NK-92 treated with Interleukin-12 subunit alpha and Interleukin-12 subunit beta, amount 100 ng/mL, for 24 hours (cell line): ENCODE measurements at regions not wholly inside any gene's neighbourhood (a gene's known extent, or its start where the extent isn't known, plus 50 kb on each side); places are given as distances from the start of the nearest gene placed in this dataset.

Experiments
- DNase-seq: peaks from one replicate; lab custom pipeline; 2025; lab: John Stamatoyannopoulos, UW

DNA sequence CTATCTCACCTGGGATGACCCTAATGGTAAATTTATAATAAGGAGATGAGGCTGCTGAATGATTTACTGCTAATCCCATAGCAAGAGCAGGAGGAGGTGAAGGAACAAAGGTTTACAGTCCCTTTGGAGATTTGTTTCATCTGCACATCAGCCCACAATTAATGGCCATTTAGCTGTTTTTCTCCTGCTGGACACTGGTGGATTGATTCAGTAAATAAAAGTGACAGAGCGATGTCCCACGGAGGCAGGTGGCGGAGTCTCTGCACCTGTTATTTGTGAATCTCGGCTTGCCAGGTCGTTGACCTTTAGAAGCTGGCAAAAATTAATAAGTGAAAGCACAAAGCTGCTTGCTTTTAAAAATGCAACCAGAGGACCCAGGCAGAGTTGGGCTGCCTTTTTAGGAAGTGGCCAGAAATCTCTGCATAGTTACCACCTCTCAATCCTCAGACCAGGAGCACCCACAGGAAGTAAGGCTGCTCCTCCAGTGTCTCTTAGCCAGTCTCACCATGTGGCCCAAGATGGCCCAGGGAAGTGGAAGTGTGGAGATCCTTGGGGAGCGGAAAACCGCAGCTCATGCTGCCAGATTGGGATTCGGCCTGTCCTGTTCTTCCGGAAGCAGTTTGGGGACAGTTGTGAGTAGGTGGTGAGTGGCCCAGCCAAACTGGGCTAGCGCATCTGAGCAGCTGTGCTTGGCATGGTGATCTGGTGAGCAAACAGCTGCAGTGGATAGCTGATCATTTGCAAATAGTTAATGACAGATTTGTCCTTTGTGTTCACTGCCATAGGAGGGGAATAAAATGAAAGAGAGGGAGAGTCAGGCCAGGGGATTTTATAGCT is 1005.7 kb upstream of the PIK3C3 start:
- no peak for DNase-seq

DNA sequence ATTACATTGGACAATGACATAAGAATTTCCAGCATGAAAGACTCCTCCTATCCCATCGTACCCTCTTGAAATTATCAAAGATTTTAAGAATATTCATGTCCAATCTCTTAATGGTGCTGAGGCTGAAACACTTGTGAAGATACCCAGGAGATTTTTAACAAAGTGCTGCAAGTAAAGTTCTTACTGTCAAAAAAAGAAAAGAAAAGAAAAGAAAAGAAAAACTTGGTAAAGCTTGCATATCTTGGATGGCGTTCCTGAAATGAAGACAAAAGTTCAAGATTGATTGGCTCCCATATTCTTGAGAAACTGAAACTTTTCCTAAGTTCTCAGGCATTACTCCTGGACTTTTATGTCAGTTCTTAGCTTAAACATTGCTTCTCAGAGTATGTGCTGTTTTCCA is 1010.5 kb upstream of the PIK3C3 start:
- DNase-seq, result no peak

DNA sequence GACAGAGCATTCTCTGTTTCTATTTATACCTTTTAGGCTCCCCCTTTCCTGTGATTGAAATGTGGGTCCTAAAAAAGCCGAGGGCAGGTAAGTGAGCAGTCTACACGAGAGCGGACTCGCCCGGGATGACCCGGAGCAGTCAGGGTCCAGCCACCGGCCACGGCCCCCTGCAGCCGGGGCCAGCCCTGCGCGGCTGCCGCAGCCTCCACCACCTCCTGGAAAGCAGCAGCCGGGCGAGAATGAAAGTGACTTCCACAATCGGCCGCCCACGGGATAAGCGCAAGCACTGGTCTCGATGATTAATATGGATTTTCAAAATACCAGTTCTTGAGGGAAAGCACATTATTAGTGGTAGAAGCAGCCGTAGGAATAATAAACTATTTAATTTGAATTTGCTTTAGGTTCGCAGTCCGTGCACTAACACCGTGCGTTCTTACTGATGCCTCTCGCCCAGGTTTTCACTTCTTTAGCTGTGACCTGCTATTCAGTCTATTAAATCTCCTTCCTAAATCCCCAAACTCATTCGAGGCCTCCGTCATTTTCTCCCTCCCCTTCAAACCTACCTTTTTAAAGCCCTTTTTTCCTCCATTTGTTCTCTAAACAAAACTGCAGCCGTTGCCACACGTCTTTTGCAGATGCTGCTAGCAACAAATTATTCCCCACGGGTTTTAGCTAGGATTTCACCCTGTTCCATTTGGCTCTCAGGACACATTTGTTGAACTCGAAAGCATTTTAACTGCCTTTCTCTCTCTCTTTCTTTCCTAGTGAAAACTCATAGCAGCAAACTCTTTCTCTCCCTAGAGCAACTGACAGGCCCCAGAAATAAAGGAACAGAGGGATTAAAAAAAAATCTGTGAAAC is 1015.1 kb upstream of the PIK3C3 start:
- DNase-seq, result no peak

DNA sequence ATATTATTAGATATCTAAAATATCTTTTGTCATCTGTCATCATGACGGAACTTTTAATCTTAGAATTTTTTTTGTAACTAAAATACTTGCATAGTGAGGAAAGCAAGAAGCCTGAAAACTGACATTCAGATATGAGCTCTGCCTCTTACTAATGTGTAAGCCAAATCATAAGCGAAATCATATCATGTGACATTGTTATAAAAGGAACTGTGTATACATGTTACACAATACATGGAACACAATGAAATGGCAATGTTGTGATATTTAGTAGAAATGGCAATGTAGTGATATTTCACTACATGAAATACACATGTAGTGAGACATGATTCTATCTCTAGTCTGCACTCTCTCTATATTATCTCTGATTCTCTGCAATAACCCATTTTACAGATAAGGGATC is 1016.4 kb upstream of the PIK3C3 start:
- no peak for DNase-seq

DNA sequence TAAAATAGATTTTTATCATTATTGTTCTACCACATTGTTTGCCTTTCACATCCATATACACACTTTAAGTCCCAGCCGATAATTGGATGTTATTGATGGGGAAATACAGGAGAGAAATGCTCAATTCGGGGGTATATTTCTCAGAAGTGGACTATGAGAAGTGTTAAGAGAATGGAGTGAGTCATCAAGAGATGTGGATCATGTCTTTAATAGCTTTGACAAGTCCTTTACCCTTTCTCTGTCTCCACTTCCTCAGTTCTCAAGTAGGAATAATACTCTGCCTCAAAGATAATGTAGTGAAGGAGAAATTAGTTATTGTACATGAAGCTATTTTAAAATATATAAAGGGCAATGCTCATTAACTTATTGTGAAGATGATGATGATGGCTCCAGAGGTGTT is 1017.6 kb upstream of the PIK3C3 start:
- DNase-seq, result no peak

DNA sequence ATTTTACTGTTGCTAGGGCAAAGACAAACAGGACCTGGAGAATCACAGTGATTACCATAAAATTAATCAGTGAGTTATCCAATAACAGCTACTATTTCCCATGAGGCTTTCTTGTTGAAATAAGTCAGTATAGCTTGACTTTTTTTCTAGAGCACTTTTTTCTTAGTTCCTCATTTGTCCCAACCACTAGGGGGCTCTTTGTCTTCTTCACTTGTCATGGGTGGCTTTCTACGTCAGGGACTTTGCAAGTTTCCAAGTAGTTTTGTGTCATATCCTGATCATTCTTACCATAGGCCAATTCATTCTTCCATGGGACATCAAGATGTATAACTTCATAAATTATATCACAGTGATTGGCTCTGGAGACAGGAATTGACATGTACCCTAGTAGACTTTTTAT is 1019.6 kb upstream of the PIK3C3 start:
- DNase-seq, result no peak

DNA sequence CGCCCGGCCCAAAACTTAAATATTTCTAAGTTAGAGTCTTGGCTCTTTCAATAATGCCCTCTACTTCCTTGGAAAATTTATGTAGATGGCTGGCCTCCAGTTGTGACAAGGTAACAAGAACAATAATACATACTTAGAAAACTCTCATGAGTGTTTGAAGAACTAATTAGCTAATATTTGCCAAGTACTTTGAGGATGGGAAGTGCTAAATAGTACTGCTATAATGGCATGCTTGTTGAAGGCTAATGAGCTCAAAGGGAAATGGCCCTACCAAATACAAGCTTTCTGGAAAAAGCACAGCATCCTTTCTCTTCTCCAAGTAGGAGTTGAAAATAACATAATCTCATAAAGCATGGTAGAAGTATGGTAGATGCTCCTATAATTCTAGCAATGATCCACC is 1022.2 kb upstream of the PIK3C3 start:
- no peak for DNase-seq

DNA sequence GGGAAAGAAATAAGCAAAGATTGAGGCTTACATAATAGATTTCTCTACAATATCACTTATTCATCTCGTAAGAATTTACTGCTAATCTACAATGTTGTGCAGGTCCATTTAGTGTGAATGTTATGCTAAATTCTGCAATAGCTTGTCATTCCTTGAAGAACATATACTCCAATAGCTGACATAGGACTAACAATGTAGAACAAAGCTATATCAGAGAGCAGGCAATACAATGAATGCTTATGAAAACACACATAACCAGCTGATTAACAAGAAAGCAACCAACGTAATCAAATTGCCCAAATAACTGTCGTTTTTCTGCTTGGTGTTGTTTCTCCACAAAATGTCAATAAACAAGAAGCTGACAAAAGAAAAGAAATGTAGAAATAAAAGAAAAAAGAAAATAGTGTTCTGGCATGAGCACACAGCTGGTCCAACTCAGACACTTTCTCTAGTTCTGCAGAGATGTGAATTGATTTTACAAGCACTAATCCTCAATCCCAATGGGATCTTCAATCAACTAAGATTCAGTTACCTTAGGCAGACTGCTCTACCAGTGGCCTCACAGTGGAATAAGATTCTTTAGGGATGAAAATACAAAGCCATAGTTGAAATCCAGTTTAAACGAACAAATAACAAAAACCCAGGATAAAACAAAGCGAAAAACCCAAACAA is 1024.7 kb upstream of the PIK3C3 start:
- no peak for DNase-seq

DNA sequence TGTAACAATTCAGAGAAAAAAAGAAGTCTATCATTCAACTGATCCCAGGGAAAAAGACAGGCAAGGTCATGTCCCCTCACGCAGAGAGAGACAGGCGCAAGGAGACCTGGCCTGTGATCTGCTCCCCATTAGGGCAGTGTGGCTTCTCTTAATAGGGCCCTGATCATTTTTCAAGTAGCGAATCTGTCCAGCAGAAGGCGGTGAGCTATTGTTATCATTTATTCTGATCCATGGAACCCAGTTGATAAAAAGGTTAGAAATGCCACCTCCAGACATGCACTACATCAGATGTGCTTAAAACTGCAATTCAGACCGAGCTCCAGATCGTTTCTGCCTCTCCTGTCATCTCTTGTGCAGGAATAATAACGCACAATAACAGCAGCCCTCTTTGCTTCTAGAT is 1025.6 kb upstream of the PIK3C3 start:
- no peak for DNase-seq

DNA sequence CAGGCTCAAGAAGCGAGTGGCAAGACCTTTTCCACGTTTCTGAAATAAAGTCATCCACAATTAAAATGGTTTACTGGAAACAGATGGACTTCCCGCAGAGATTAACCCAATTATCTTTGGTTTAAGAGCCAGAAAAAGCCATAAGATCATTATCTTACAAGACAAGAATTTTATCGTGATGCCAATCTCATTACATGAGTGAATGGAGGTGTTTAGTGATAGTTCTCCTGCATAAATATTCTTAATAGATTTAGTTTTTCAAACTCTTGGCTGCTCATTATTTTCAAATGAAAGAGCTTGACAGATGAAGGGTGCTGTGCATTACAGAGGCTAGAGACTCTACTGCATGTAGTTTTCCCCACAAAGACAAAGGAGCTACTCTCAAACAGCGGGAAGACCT is 1028.4 kb upstream of the PIK3C3 start:
- no peak for DNase-seq

DNA sequence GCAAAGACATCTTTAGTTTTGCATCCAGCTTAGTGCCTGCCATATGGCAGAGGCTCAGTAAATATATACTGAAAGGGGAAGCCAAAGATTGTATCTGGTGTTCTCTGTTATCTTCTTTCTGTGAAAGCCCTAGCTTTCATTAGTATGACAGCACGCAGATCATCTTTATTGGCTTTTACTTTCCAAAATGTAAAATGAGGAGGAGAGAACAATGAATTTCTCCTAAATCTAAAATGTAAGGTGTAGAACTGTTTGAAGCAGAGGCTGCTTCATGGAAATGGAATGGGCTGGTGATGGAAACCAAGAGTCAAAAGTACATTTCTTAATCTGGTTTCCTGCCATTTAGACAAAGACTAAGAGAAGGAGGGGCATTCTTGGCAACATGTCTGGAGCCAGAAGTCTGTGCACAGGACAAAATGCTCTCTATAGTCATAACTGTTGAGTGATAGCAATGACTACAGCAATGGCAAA is 1029.9 kb upstream of the PIK3C3 start:
- DNase-seq, result no peak

DNA sequence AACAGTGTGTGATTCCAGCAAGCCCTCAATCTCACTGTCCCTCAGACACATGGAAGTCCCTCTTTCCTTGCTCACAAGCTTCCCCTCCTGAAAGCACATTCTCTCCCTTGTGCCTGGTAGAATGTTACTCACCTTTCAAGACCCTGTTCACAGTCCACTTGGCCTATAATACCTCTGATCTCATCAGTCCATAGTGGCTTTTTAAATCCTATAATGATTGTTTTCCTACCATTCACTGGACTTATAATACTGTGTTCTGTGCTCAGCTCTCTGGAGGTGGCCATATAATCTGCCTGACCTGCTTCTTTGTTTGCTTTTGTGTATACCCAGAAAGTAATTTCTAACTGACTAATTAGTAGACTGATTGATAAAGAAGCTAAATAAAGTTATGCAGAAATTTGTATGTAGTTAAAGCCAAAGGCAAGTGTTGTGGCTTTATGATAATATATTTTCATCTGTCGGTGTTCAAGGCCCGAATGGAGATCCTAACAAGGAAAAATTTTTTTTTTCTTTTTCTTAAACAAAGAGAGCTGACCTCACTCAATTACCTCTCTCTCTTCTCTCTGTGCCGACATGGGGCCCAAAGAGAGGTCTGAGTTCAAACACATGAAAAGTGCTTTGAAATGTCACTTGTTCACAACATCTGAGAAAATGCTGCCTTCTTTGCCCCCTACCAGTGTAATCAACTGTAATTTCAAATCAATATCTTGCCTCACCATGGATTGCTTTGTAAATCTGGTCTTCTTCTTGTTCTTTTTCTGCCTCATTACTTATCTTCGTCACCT is 1033.0 kb upstream of the PIK3C3 start:
- DNase-seq, result no peak

DNA sequence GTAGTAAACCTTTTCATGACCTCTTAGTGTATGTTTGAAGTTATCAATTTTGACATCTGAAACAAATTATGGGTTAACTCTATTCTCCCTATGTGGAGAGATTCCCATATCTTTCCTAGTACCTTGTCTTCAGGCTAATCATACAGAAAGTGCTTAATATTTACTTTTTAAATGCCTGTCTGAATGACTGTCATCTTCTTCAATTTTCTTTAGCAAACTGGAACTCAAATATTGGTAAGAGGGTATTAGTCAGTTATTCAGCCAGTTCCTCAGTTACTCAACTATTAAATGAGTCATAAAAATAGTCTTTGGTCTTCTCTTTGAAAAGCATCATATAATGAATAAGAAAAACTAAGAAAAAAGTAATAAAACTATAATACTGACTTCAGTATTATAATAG is 1038.0 kb upstream of the PIK3C3 start:
- no peak for DNase-seq

DNA sequence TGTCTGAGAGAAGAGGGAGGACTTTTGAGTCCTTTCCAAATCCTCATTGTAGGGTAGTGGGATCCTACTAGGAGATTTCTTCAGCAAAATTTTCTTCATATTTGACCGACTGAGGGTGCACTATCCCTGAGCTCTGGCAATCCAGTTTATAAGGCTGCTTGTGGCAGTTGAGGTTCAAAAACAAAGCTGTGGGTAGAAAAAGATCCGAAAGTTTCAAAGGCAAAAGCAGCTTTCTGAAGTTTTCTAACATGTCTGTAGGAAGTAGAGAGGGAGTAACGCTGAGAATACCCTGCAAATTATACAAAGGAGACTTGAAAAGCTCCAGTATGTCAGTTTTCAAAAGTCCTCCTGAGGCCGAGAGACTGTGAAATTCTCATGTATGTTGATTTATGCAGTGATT is 1039.3 kb upstream of the PIK3C3 start:
- no peak for DNase-seq

DNA sequence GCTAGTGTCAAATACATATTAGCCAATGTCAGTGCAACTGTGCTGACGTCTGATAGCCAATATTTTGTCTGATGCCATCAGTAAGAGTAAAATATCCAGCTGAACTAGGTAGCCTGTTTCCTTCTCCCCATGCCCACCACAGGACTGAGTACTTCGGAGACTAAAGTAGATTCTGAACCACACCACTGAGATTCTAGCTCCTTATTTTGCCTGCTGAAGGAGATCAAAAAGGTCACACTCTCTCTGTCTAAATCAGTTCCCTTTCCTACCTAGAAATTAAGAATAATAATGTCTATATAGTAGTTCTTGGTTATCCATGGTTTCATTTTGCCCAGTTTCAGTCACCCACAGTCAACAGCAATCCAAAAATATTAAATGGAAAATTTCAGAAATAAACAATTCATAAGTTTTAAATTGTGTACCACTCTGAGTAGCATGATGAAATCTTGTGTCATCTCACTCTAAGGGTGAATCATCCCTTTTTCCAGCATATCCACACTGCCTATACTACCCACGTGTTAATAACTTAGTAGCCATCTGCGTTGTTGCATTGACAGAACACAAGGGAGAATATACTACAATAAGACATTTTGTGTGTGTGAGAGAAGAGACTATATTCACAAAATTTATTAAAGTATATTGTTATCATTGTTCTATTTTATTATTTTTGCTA is 1043.3 kb upstream of the PIK3C3 start:
- DNase-seq, result no peak

DNA sequence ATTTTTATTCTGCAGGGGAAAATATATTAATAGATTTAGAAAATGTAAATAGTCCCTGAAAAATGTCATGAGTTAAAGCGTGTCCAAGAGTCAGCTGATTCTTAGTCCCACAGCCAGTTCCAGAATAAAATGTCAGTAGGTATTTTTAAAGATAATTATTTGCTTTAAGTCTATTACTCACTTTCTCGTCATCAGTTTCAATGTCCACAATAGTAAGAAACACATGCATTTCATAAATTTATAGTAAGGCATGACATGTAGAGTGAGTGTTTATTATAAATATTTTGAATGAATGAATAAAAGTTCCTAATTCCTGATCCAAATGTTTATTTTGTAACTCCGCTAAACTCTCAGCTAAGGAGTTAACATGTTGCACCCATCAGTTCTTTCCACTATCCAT is 1044.0 kb upstream of the PIK3C3 start:
- no peak for DNase-seq

DNA sequence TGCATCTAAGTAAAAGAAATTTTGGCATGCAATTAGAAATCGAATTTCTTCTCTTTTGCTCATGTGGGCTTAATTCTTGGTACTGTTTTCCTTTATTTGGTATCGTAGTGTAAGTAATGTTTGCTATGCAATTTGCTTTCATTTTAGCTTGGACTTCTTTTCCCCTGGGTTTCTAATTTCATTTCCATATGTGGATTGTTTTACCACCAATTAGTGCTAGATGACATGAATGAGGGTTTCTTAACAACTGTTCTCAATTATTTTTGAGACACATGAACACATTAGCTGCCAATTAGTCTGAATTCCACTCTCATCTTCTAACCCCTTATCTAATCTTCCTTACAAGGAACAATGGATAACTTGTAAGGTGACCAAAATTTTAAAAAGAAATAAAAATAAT is 1047.2 kb upstream of the PIK3C3 start:
- DNase-seq, result no peak

DNA sequence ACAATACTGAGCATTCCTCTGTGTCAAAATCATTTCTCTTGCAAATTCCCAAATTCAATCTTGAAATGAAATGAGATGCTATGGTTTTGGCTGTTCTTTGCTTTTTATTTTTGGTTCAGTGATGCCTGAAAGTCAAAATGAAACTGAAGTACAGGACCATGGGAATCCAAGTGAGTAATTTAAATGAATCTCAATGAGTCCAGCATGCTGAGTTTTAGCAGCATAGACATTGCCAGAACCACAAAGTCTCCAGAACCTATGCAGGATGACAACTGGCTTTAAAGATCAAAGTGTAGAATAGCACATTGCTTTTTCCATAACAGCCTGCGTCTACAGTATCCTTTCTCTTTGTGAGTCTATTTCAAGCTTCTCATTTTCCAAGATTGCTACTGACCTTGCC is 1050.7 kb upstream of the PIK3C3 start:
- no peak for DNase-seq

DNA sequence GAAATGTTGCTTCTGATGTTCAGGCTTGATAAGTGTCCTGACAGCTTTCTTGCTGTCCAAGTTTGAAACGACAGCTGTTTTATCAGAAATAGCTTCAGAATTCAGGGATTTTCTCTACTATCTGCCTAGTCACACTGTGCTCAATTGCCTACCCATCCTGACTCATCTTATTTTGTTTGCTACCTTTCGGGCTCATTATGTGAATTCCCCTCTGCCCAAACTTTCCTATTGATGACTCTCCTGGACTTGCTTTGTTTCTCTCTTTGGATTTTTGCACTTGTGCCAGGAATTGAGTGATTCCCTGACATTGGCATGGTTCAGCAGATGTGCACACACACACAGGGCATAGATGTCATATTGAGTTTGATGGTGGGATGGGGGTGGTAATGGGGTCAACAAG is 1052.6 kb upstream of the PIK3C3 start:
- no peak for DNase-seq

DNA sequence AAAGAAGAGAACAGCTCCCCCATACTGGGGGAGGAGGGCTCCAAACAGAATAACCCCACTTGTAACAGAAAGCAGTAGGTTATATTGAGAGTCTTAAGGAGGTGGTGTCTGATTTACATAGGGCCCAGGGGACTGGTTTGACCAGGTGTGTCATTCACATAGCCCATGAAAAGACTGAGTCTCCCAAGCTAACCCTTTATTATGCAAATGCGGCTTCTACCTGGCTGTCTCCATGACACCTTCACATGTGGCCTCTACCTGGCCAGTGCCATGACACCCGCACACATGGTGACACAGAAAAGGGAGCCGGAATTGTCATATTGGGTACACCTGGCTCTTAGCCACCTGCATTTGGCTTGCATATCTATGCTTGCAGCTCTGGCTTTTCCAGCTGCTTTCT is 1057.2 kb upstream of the PIK3C3 start:
- DNase-seq, result no peak

DNA sequence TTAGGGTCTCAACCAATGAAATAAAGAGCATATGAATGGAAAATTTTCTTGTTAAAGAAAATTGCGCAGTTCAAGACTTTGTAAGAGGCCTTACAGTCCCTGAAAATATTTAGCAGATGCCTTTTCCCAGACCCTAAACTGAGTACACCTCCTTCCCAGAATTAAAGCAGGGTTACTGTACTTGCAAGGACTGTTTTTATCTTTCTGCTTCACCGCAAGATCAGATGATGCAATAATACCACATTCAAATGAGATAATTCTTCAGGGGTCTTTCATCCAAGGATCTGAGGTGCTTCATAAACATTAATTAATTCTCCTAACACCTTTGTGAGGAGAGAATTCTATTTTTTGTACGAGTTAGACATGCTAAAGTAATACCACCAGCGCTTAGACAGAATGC is 1071.8 kb upstream of the PIK3C3 start:
- DNase-seq, result no peak
